ENCODE measurements at regions not wholly inside any gene's neighbourhood (a gene's known extent, or its start where the extent isn't known, plus 50 kb on each side); places are given as distances from the start of the nearest gene placed in this dataset.
A peak's percentile ranks its signal among the peaks of the same experiment; 100 is the strongest.

- no peak for TF ChIP-seq Cebpa-rat (IDR thresholded peaks at IDR 0.05)
- no peaks in the 10 kb centered on the region for H3K36me3 ChIP-seq
- no peak overlapping the region for H3K27ac ChIP-seq
- no peak overlapping the region for H3K9ac ChIP-seq
- H3K27me3 ChIP-seq: peaks cover 0 to 50% (median 0%) of the 10 kb centered on the region in 11 experiments; a peak in 4 of 22 replicates
- no peaks in the 10 kb centered on the region for H4K20me1 ChIP-seq
- no peaks in the 10 kb centered on the region for H3K9me3 ChIP-seq (replicated peaks in 1 of 11)
- H3K4me3 ChIP-seq: no peak overlapping the region
- no peak overlapping the region; a peak in 2 of 22 replicates for H3K4me2 ChIP-seq
- peaks cover 0 to 42% (median 13%) of the 10 kb centered on the region in 10 experiments; a peak in 10 of 20 replicates for H3K4me1 ChIP-seq
These were observed 128.0 kb upstream of the PROK2 start for GRCh38 chr3:71912839-71913495.

- no peaks in the 10 kb centered on the region for H3K36me3 ChIP-seq
- peaks cover 18 to 54% (median 32%) of the 10 kb centered on the region in 10 experiments for H3K4me1 ChIP-seq
- TF ChIP-seq Cebpa-rat (IDR thresholded peaks at IDR 0.05): no peak
- no peak overlapping the region for H3K27ac ChIP-seq
- no peak overlapping the region for H3K4me3 ChIP-seq
- no peak overlapping the region for H3K9ac ChIP-seq
- H3K4me2 ChIP-seq: no peak overlapping the region
- peaks cover 0 to 10% (median 0%) of the 10 kb centered on the region in 11 experiments; a peak in 2 of 22 replicates for H4K20me1 ChIP-seq
- no peaks in the 10 kb centered on the region for H3K9me3 ChIP-seq (replicated peaks in 1 of 11)
- H3K27me3 ChIP-seq: peaks cover 0 to 47% (median 0%) of the 10 kb centered on the region in 11 experiments; a peak in 4 of 22 replicates
These were observed 125.2 kb upstream of the PROK2 start for GRCh38 chr3:71910108-71910507.

- Histone ChIP-seq H3K4me2 (peak overlapping the region in 6 of 11 experiments; percentile 79 to 94 (median 92); a peak in 11 of 22 replicates), H3K27me3 (peaks cover 0 to 44% (median 0%) of the 10 kb centered on the region in 11 experiments; a peak in 4 of 22 replicates), H3K4me3 (no peak overlapping the region)
These were observed 123.0 kb upstream of the PROK2 start for GRCh38 chr3:71907996-71908395.

GRCh38 chr3:71906976-71907375, 122.0 kb upstream of the PROK2 start:
- Histone ChIP-seq H3K36me3 (no peaks in the 10 kb centered on the region), H3K27me3 (peaks cover 0 to 48% (median 0%) of the 10 kb centered on the region in 11 experiments; a peak in 4 of 22 replicates), H4K20me1 (peaks cover 0 to 10% (median 0%) of the 10 kb centered on the region in 11 experiments; a peak in 2 of 22 replicates), H3K4me3 (no peak overlapping the region; a peak in 1 of 20 replicates), H3K27ac (peak overlapping the region in 7 of 11 experiments; percentile 72 to 85 (median 80); a peak in 13 of 22 replicates), H3K9ac (peak overlapping the region in 4 of 11 experiments; percentile 9 to 47 (median 38); a peak in 5 of 22 replicates), H3K4me1 (peaks cover 35 to 75% (median 60%) of the 10 kb centered on the region in 10 experiments), H3K9me3 (replicated peaks in 1 of 11) (no peaks in the 10 kb centered on the region), H3K4me2 (peak overlapping the region in 9 of 11 experiments; percentile 79 to 94 (median 90); a peak in 17 of 22 replicates)
- no peak for TF ChIP-seq Cebpa-rat (IDR thresholded peaks at IDR 0.05)

More at GRCh38 chr3:71907996-71908395, 123.0 kb upstream of the PROK2 start:
- H3K36me3 ChIP-seq: no peaks in the 10 kb centered on the region
- no peaks in the 10 kb centered on the region for H3K9me3 ChIP-seq (replicated peaks in 1 of 11)
- H3K4me1 ChIP-seq: peaks cover 30 to 70% (median 52%) of the 10 kb centered on the region in 10 experiments
- H4K20me1 ChIP-seq: peaks cover 0 to 10% (median 0%) of the 10 kb centered on the region in 11 experiments; a peak in 2 of 22 replicates
- H3K9ac ChIP-seq: no peak overlapping the region
- no peak overlapping the region; a peak in 1 of 22 replicates for H3K27ac ChIP-seq
- TF ChIP-seq Cebpa-rat (IDR thresholded peaks at IDR 0.05): no peak

GRCh38 chr3:71905426-71905825, 120.5 kb upstream of the PROK2 start:
- peak overlapping the region in 4 of 10 experiments; percentile 1 to 56 (median 23); a peak in 2 of 20 replicates for H3K4me3 ChIP-seq
- H3K27ac ChIP-seq: peak overlapping the region in 10 of 11 experiments; percentile 39 to 85 (median 78); a peak in 20 of 22 replicates
- no peaks in the 10 kb centered on the region for H3K36me3 ChIP-seq
- H3K4me2 ChIP-seq: peak overlapping the region; percentile 79 to 94 (median 88)
- peaks cover 0 to 10% (median 0%) of the 10 kb centered on the region in 11 experiments; a peak in 2 of 22 replicates for H4K20me1 ChIP-seq
- peaks cover 35 to 82% (median 70%) of the 10 kb centered on the region in 10 experiments for H3K4me1 ChIP-seq
- H3K9me3 ChIP-seq (replicated peaks in 1 of 11): peaks cover 0 to 12% (median 0%) of the 10 kb centered on the region in 11 experiments; a peak in 6 of 22 replicates
- peak overlapping the region in 9 of 11 experiments; percentile 4 to 73 (median 64); a peak in 14 of 22 replicates for H3K9ac ChIP-seq
- peaks cover 0 to 43% (median 0%) of the 10 kb centered on the region in 11 experiments; a peak in 4 of 22 replicates for H3K27me3 ChIP-seq
- peak in 9 of 11 experiments; percentile 18 to 78 (median 63); a peak in 11 of 22 replicates for TF ChIP-seq Cebpa-rat (IDR thresholded peaks at IDR 0.05)

- no peak overlapping the region for H3K4me3 ChIP-seq
- H3K9me3 ChIP-seq (replicated peaks in 1 of 11): peaks cover 0 to 17% (median 0%) of the 10 kb centered on the region in 11 experiments; a peak in 8 of 22 replicates
- H3K27ac ChIP-seq: peak overlapping the region in 10 of 11 experiments; percentile 63 to 85 (median 78); a peak in 20 of 22 replicates
- TF ChIP-seq Cebpa-rat (IDR thresholded peaks at IDR 0.05): no peak
- no peaks in the 10 kb centered on the region for H3K36me3 ChIP-seq
- peaks cover 0 to 28% (median 0%) of the 10 kb centered on the region in 11 experiments; a peak in 3 of 22 replicates for H3K27me3 ChIP-seq
- H4K20me1 ChIP-seq: peaks cover 0 to 10% (median 0%) of the 10 kb centered on the region in 11 experiments; a peak in 2 of 22 replicates
- peak overlapping the region in 4 of 11 experiments; percentile 24 to 73 (median 64); a peak in 6 of 22 replicates for H3K9ac ChIP-seq
- peak overlapping the region in 10 of 11 experiments; percentile 79 to 94 (median 89); a peak in 18 of 22 replicates for H3K4me2 ChIP-seq
- peaks cover 35 to 86% (median 69%) of the 10 kb centered on the region in 10 experiments for H3K4me1 ChIP-seq
These were observed 119.0 kb upstream of the PROK2 start for GRCh38 chr3:71903936-71904335.

GRCh38 chr3:71903112-71903495, 118.2 kb upstream of the PROK2 start:
- Histone ChIP-seq H3K9ac (peak overlapping the region in 5 of 11 experiments; percentile 36 to 73 (median 60); a peak in 7 of 22 replicates), H3K4me1 (peaks cover 35 to 85% (median 68%) of the 10 kb centered on the region in 10 experiments), H3K9me3 (replicated peaks in 1 of 11) (peaks cover 0 to 17% (median 0%) of the 10 kb centered on the region in 11 experiments; a peak in 8 of 22 replicates), H3K4me2 (peak overlapping the region; percentile 62 to 94 (median 85)), H4K20me1 (peaks cover 0 to 10% (median 0%) of the 10 kb centered on the region in 11 experiments; a peak in 2 of 22 replicates), H3K36me3 (no peaks in the 10 kb centered on the region), H3K27me3 (peaks cover 0 to 26% (median 0%) of the 10 kb centered on the region in 11 experiments; a peak in 3 of 22 replicates), H3K27ac (peak overlapping the region in 10 of 11 experiments; percentile 15 to 85 (median 78); a peak in 18 of 22 replicates), H3K4me3 (peak overlapping the region in 2 of 10 experiments; percentile 2 to 9; a peak in 2 of 20 replicates)
- TF ChIP-seq Cebpa-rat (IDR thresholded peaks at IDR 0.05): peak in 1 of 11 experiments; percentile 20; a peak in 1 of 22 replicates

Data from BLaER1 treated with 17β-estradiol and CSF1 and Interleukin-3, amounts not matched to agents 10 nM and 100 nM (cell line).